K562 (cell line): ENCODE measurements at regions not wholly inside any gene's neighbourhood (a gene's known extent, or its start where the extent isn't known, plus 50 kb on each side); places are given as distances from the start of the nearest gene placed in this dataset.

ENCODE experiments used
- ATAC-seq: fragments of 200-7000 bp; cut with Tn5 transposase; 3 replicates; pipeline ENCODE4 v1.9.1; 2020; ENCODE audit warnings: moderate library complexity
- BruUV-seq: library from RNA; stranded (reverse); fragments of 400-500 nt; replicated peaks from 2 replicates; lab custom pipeline; 2021; lab: Mats Ljungman, UMichigan
- CTCF ChIA-PET: fragments of 300-600 bp; formaldehyde crosslinking; extraction: SDS; loops from one replicate; lab custom pipeline; 2021; ENCODE audit warnings: low intra/inter-chr PET ratio; lab: Yijun Ruan, JAX
- POLR2A ChIA-PET: fragments of 300-600, 350-650 bp; sonication (Branson Sonifier 250); formaldehyde crosslinking; extraction: SDS; loops from one replicate; lab custom pipeline; 2021; ENCODE audit warnings: antibody characterized with exemption, inconsistent platforms; lab: Yijun Ruan, JAX
- DNase-seq, 4 experiments: peaks; one replicate each; pipeline versions ENCODE4 v3.0.0 to v3.0.0-alpha.2; 2011 to 2018; ENCODE audit warnings: low spot score in 3 of 4, mixed read lengths in 3 of 4; ENCODE audit errors: extremely low read depth in 1 of 4
- FAIRE-seq: peaks from 2 replicates; lab custom pipeline; 2011; peaks lifted over from hg19 to GRCh38; lab: Jason Lieb, UNC
- H2AFZ ChIP-seq: 2 replicates; pipeline ENCODE4 v1.6.0; 2011; ENCODE audit warnings: low read depth, low read length, control low read depth, inconsistent platforms
- H3K27ac ChIP-seq: fragments of 200-600 bp; 3 replicates; pipeline ENCODE4 v1.8.0; 2011; ENCODE audit warnings: low read depth, mild to moderate bottlenecking, control low read depth, inconsistent platforms, low read length, moderate library complexity, mixed read lengths; ENCODE audit errors: extremely low read depth
- H3K27me3 ChIP-seq, 2 experiments: fragments of 300-600 bp in 1 of 2; 2 replicates in 1 of 2; 3 replicates in 1 of 2; pipeline versions ENCODE4 v1.6.0 to v1.8.0; 2011; ENCODE audit warnings: inconsistent platforms in 2 of 2, low read length in 2 of 2, mild to moderate bottlenecking in 1 of 2, mixed read lengths in 1 of 2, moderate library complexity in 1 of 2; ENCODE audit not compliant: control insufficient read depth in 2 of 2, insufficient read depth in 2 of 2
- H3K36me3 ChIP-seq: fragments of 300-600 bp; 3 replicates; pipeline ENCODE4 v1.8.0; 2011; ENCODE audit warnings: mild to moderate bottlenecking, low read length, inconsistent platforms; ENCODE audit not compliant: control insufficient read depth, insufficient read depth
- H3K4me1 ChIP-seq, 2 experiments: fragments of 200-600 bp in 1 of 2; replicated peaks in 1 of 2; 2 replicates in 1 of 2; 3 replicates in 1 of 2; pipeline versions ENCODE4 v1.5.1 to v1.8.0; 2011; ENCODE audit warnings: inconsistent platforms in 2 of 2, low read length in 2 of 2, mild to moderate bottlenecking in 1 of 2, mixed read lengths in 1 of 2, moderate library complexity in 1 of 2; ENCODE audit not compliant: control insufficient read depth in 2 of 2, insufficient read depth in 2 of 2
- H3K4me2 ChIP-seq: 2 replicates; pipeline ENCODE4 v1.6.1; 2011; ENCODE audit warnings: low read length, control low read depth, inconsistent platforms, mixed read lengths; ENCODE audit not compliant: insufficient read depth
- H3K4me3 ChIP-seq: fragments of 200-600 bp; sonication (generic), shearing (Covaris generic); 2 replicates; pipeline ENCODE4 v1.5.1; 2016; ENCODE audit warnings: control low read depth, inconsistent platforms
- H3K79me2 ChIP-seq: fragments of 200-600 bp; 3 replicates; pipeline ENCODE4 v1.8.0; 2011; ENCODE audit warnings: low read length, inconsistent platforms; ENCODE audit not compliant: control insufficient read depth, insufficient read depth
- H3K9ac ChIP-seq, 2 experiments: 2 replicates each; pipeline versions ENCODE4 v1.6.0 to v1.6.1; 2011; ENCODE audit warnings: low read depth in 2 of 2, low read length in 2 of 2, control low read depth in 1 of 2, inconsistent platforms in 1 of 2, mild to moderate bottlenecking in 1 of 2, mixed read lengths in 1 of 2; ENCODE audit not compliant: insufficient read depth in 1 of 2
- H3K9me1 ChIP-seq: one replicate; pipeline ENCODE4 v1.6.0; 2011; ENCODE audit warnings: inconsistent platforms, mild to moderate bottlenecking, low read length, moderate library complexity; ENCODE audit not compliant: control insufficient read depth, insufficient read depth
- H3K9me3 ChIP-seq: replicated peaks from 2 replicates; pipeline ENCODE4 v1.5.1; 2011; ENCODE audit warnings: low read depth, low read length, inconsistent platforms; ENCODE audit not compliant: control insufficient read depth, insufficient read depth
- H4K20me1 ChIP-seq: replicated peaks from 2 replicates; pipeline ENCODE4 v1.6.1; 2011; ENCODE audit warnings: low read length, inconsistent platforms, mixed read lengths; ENCODE audit not compliant: control insufficient read depth, insufficient read depth
- BCL6 ChIP-seq: fragments of 250-450 bp; sonication (Bioruptor Pico); IDR thresholded peaks from 2 replicates; pipeline ENCODE4 v1.4.0; 2020
- CBX1 ChIP-seq: sonication (generic); IDR thresholded peaks from 2 replicates; pipeline ENCODE4 v1.6.1; 2016; ENCODE audit warnings: antibody characterized with exemption, low read depth, mild to moderate bottlenecking
- CHAMP1 ChIP-seq: fragments of 450-650 bp; IDR thresholded peaks from 2 replicates; pipeline ENCODE4 v1.6.1; 2016; ENCODE audit warnings: mild to moderate bottlenecking
- HDAC8 ChIP-seq: fragments of 450-650 bp; IDR thresholded peaks from 2 replicates; pipeline ENCODE4 v1.6.1; 2016; ENCODE audit warnings: mild to moderate bottlenecking, missing genetic modification characterization, moderate library complexity, missing compliant biosample characterization
- PREB ChIP-seq: sonication (generic); formaldehyde crosslinking; IDR thresholded peaks from 2 replicates; pipeline ENCODE4 v1.8.1; 2023; ENCODE audit warnings: mild to moderate bottlenecking, missing genetic modification reagents
- RAD21 ChIP-seq, 2 experiments: fragments of 250-450 bp in 1 of 2; fragments of 450-650 bp in 1 of 2; sonication (Bioruptor Pico) in 1 of 2; formaldehyde crosslinking in 1 of 2; IDR thresholded peaks in 1 of 2; conservative IDR thresholded peaks in 1 of 2; 2 replicates each; pipeline versions ENCODE4 v1.4.0 to v1.8.0; 2020 to 2022; ENCODE audit warnings: mild to moderate bottlenecking in 2 of 2, moderate library complexity in 1 of 2
- TCF7L2 ChIP-seq: fragments of 150-350 bp; IDR thresholded peaks from 2 replicates; pipeline ENCODE4 v1.6.1; 2016; ENCODE audit warnings: low read depth, mild to moderate bottlenecking, low read length, moderate library complexity
- ZNF347 ChIP-seq: fragments of 450-650 bp; formaldehyde crosslinking; IDR thresholded peaks from 2 replicates; pipeline ENCODE4 v1.4.0; 2020; ENCODE audit warnings: low read depth, mild to moderate bottlenecking, moderate library complexity
- WGBS: fragments of 100-300 bp; shearing (Covaris generic); methylation state at CpG from one replicate; pipeline ENCODE4 v1.1.6; 2016; ENCODE audit warnings: low coverage, mixed read lengths; ENCODE audit not compliant: insufficient coverage; ENCODE audit errors: missing lambda C conversion rate; 5-methylcytosine and 5-hydroxymethylcytosine counted together
- in situ Hi-C: fragments of 300-500 bp; cut with MboI; formaldehyde crosslinking; loops from 4 replicates; pipeline ENCODE4 v1.15.0; 2018; ENCODE audit warnings: inconsistent platforms, mixed read lengths
- intact Hi-C: fragments of 100-400 bp; cut with micrococcal nuclease; formaldehyde crosslinking; loops from 2 replicates; pipeline ENCODE4 v1.14.2; 2022

- no peak overlapping the region for H3K27ac ChIP-seq
- no peaks in the 10 kb centered on the region for H3K79me2 ChIP-seq
- CTCF ChIA-PET = no interaction called here
- ATAC-seq (no peak), DNase-seq (no peak), FAIRE-seq (no peak)
- POLR2A ChIA-PET = no interaction called here
- H3K4me1 ChIP-seq = no peaks in the 10 kb centered on the region; a peak in 1 of 5 replicates
- H3K27me3 ChIP-seq = peaks cover 11 to 13% of the 10 kb centered on the region in 2 experiments; a peak in 3 of 5 replicates
- no peak overlapping the region for H3K9ac ChIP-seq
- no TSS peak for BruUV-seq
- H4K20me1 ChIP-seq = no peaks in the 10 kb centered on the region; the same call in 1 of the 2 replicates
- H3K36me3 ChIP-seq = no peaks in the 10 kb centered on the region
- H3K4me2 ChIP-seq = no peak overlapping the region
- H3K9me1 ChIP-seq = no peaks in the 10 kb centered on the region
- TF ChIP-seq BCL6 (CRISPR knock-in tag) (no peak), ZNF347 (CRISPR knock-in tag) (no peak), CBX1 (no peak)
- intact Hi-C loops (no loop called here), in situ Hi-C loops (no loop called here)
- 0% methylated on average over 5 of the region's 5 CpGs for WGBS
- no peaks in the 10 kb centered on the region for H3K9me3 ChIP-seq
- H3K4me3 ChIP-seq = no peak overlapping the region
- H2AFZ ChIP-seq = no peak overlapping the region
These were observed 57.0 kb upstream of the ITGA11 start for GRCh38 chr15:68488966-68489365.

DNA sequence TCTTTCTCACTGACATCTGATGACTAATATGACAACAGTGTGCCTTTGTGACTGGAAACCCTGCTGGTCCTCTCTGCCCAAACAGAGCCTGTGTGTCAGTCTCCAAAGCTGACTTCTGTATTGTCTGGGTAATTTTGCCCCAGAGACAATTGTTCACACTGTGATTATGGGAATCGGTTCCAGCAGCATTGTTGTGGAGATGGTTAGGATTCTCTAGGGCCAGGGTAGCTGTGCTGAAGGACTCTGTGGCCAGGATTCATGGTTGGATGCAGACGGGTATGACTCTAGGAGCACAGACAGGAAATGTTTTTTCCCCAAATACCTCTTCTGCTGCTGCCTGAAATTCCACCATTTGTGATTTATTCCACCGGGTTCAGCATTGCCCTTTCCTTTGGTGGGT, 57.5 kb upstream of the ITGA11 start:
- FAIRE-seq (no peak), DNase-seq (no peak), ATAC-seq (no peak)
- no TSS peak for BruUV-seq
- Histone ChIP-seq H3K9me3 (no peaks in the 10 kb centered on the region), H4K20me1 (no peaks in the 10 kb centered on the region; the same call in 1 of the 2 replicates), H3K27me3 (peaks cover 11 to 13% of the 10 kb centered on the region in 2 experiments; a peak in 3 of 5 replicates), H3K4me1 (no peaks in the 10 kb centered on the region; a peak in 1 of 5 replicates), H3K9ac (no peak overlapping the region), H3K36me3 (no peaks in the 10 kb centered on the region)
- in situ Hi-C loops = no loop called here
- CTCF ChIA-PET = no interaction called here
- POLR2A ChIA-PET = no interaction called here
- TF ChIP-seq RAD21 (CRISPR knock-in tag; conservative IDR thresholded peaks at IDR 0.05 in 1 of 2, IDR thresholded peaks at IDR 0.05 in 1 of 2) (no peak), TCF7L2 (no peak), HDAC8 (tag) (no peak), PREB (CRISPR knock-in tag) (no peak), CHAMP1 (no peak)
- TF ChIP-seq, all 486 proteins: peak for 0
- H3K4me2 ChIP-seq = no peak overlapping the region
- no peak overlapping the region for H2AFZ ChIP-seq
- no peak overlapping the region for H3K27ac ChIP-seq
- intact Hi-C loops = no loop called here
- 0% methylated on average over 3 of the region's 3 CpGs for WGBS
- no peak overlapping the region for H3K4me3 ChIP-seq
- no peaks in the 10 kb centered on the region for H3K79me2 ChIP-seq
- H3K9me1 ChIP-seq = no peaks in the 10 kb centered on the region
